Endothelial cell of umbilical vein (primary cell): ENCODE measurements at regions not wholly inside any gene's neighbourhood (a gene's known extent, or its start where the extent isn't known, plus 50 kb on each side); places are given as distances from the start of the nearest gene placed in this dataset.

Source experiments
- BruUV-seq: library from RNA; stranded (reverse); fragments of 400-500 nt; replicated peaks from 2 replicates; lab custom pipeline; 2021; lab: Mats Ljungman, UMichigan
- CTCF ChIA-PET: fragments of 300-600, 350-600 bp; sonication (Branson Sonifier 250); formaldehyde crosslinking; loops from one replicate; lab custom pipeline; 2021; ENCODE audit warnings: antibody characterized with exemption, inconsistent platforms; lab: Charles Lee
- POLR2A ChIA-PET: fragments of 300-600, 350-600 bp; sonication (Branson Sonifier 250); formaldehyde crosslinking; loops from one replicate; lab custom pipeline; 2021; ENCODE audit warnings: antibody characterized with exemption, inconsistent platforms; lab: Charles Lee
- DNase-seq: peaks from one replicate; pipeline ENCODE4 v3.0.0-alpha.2; 2011; ENCODE audit warnings: low read depth, low spot score
- FAIRE-seq: peaks from 2 replicates; lab custom pipeline; 2011; peaks lifted over from hg19 to GRCh38; lab: Jason Lieb, UNC
- H2AFZ ChIP-seq: 2 replicates; pipeline ENCODE4 v1.6.0; 2012; ENCODE audit warnings: low read depth, low read length, control low read depth, inconsistent platforms
- H3K27ac ChIP-seq: 2 replicates; pipeline ENCODE4 v1.5.1; 2011; ENCODE audit warnings: low read depth, mild to moderate bottlenecking, control low read depth, low read length, moderate library complexity; ENCODE audit not compliant: insufficient read depth
- H3K27me3 ChIP-seq, 2 experiments: 2 replicates each; pipeline versions ENCODE4 v1.6.0 to v1.6.1; 2011; ENCODE audit warnings: low read length in 2 of 2, mixed read lengths in 1 of 2; ENCODE audit not compliant: control insufficient read depth in 2 of 2, insufficient read depth in 2 of 2
- H3K36me3 ChIP-seq, 2 experiments: 2 replicates in 1 of 2; 3 replicates in 1 of 2; pipeline ENCODE4 v1.5.1; 2011; ENCODE audit warnings: low read length in 2 of 2, mild to moderate bottlenecking in 1 of 2, moderate library complexity in 1 of 2; ENCODE audit not compliant: control insufficient read depth in 2 of 2, insufficient read depth in 2 of 2; ENCODE audit errors: extremely low read depth in 1 of 2
- H3K4me1 ChIP-seq: 3 replicates; pipeline ENCODE4 v1.5.1; 2011; ENCODE audit warnings: mild to moderate bottlenecking, low read length; ENCODE audit not compliant: control insufficient read depth, insufficient read depth; ENCODE audit errors: extremely low read depth
- H3K4me2 ChIP-seq: 2 replicates; pipeline ENCODE4 v1.6.1; 2011; ENCODE audit warnings: low read length, control low read depth, mixed read lengths; ENCODE audit not compliant: insufficient read depth
- H3K4me3 ChIP-seq, 3 experiments: fragments of 200-600 bp in 1 of 3; sonication (generic), shearing (Covaris generic) in 1 of 3; replicated peaks in 1 of 3; 2 replicates each; pipeline ENCODE4 v1.5.1; 2011 to 2016; ENCODE audit warnings: control low read depth in 3 of 3, low read length in 3 of 3, mild to moderate bottlenecking in 2 of 3, inconsistent platforms in 1 of 3, low read depth in 1 of 3, moderate library complexity in 1 of 3; ENCODE audit not compliant: insufficient read depth in 1 of 3
- H3K79me2 ChIP-seq: 2 replicates; pipeline ENCODE4 v1.6.0; 2012; ENCODE audit warnings: low read length, inconsistent platforms; ENCODE audit not compliant: control insufficient read depth, insufficient read depth
- H3K9ac ChIP-seq: replicated peaks from 2 replicates; pipeline ENCODE3; 2011; ENCODE audit warnings: low read length, control low read depth; ENCODE audit not compliant: insufficient read depth; ENCODE audit errors: extremely low read depth
- H3K9me1 ChIP-seq: replicated peaks from 3 replicates; pipeline ENCODE4 v1.6.0; 2011; ENCODE audit warnings: mild to moderate bottlenecking, low read length; ENCODE audit not compliant: control insufficient read depth, insufficient read depth; ENCODE audit errors: extremely low read depth
- H3K9me3 ChIP-seq: replicated peaks from 2 replicates; pipeline ENCODE4 v1.5.1; 2012; ENCODE audit warnings: low read length, inconsistent platforms; ENCODE audit not compliant: control insufficient read depth, insufficient read depth
- H4K20me1 ChIP-seq: replicated peaks from 2 replicates; pipeline ENCODE3; 2011; ENCODE audit warnings: mild to moderate bottlenecking, low read length; ENCODE audit not compliant: control insufficient read depth, insufficient read depth; ENCODE audit errors: extremely low read depth
- CTCF ChIP-seq, 2 donors: IDR thresholded peaks; 1 replicate in 1 of 2; 2 replicates in 1 of 2; pipeline ENCODE4 v1.5.1; 2011; ENCODE audit warnings: low read length in 2 of 2, mild to moderate bottlenecking in 2 of 2, moderate library complexity in 2 of 2, control low read depth in 1 of 2, inconsistent platforms in 1 of 2, low read depth in 1 of 2; ENCODE audit not compliant: insufficient read depth in 1 of 2; ENCODE audit errors: extremely low read depth in 1 of 2
- EZH2 ChIP-seq: IDR thresholded peaks from 2 replicates; pipeline ENCODE4 v1.6.1; 2012; ENCODE audit warnings: borderline replicate concordance, low read depth, mild to moderate bottlenecking, moderate library complexity, low read length, inconsistent platforms; ENCODE audit not compliant: severe bottlenecking
- FOS ChIP-seq: IDR thresholded peaks from 2 replicates; pipeline ENCODE4 v1.6.1; 2011; ENCODE audit warnings: mild to moderate bottlenecking, low read length, moderate library complexity, borderline replicate concordance; ENCODE audit not compliant: insufficient read depth
- GATA2 ChIP-seq: IDR thresholded peaks from 2 replicates; pipeline ENCODE4 v1.7.0; 2011; ENCODE audit warnings: low read depth, mild to moderate bottlenecking, moderate library complexity, mixed read lengths, low read length; ENCODE audit not compliant: insufficient read length, insufficient read depth
- JUN ChIP-seq: IDR thresholded peaks from 2 replicates; pipeline ENCODE4 v1.6.1; 2011; ENCODE audit warnings: borderline replicate concordance, low read depth; ENCODE audit not compliant: insufficient read length, insufficient read depth
- MYC ChIP-seq: IDR thresholded peaks from one replicate; pipeline ENCODE4 v1.6.1; 2011; ENCODE audit warnings: mild to moderate bottlenecking, low read depth, low read length
- POLR2A ChIP-seq: IDR thresholded peaks from 2 replicates; pipeline ENCODE4 v1.6.1; 2012; ENCODE audit warnings: low read depth, mild to moderate bottlenecking, control low read depth, low read length
- POLR2AphosphoS5 ChIP-seq: IDR thresholded peaks from 2 replicates; pipeline ENCODE4 v1.6.1; 2012; ENCODE audit warnings: low read depth, mild to moderate bottlenecking, control low read depth, low read length, moderate library complexity; ENCODE audit not compliant: insufficient read depth
- dilution Hi-C: fragments of 300-500 bp; cut with MboI; formaldehyde crosslinking; loops from one replicate; pipeline ENCODE4 v1.15.0; 2019; ENCODE audit warnings: low sequenced_read_pairs; ENCODE audit not compliant: extremely low pct_ligation_motif_present
- intact Hi-C: fragments of 100-400 bp; cut with micrococcal nuclease; formaldehyde crosslinking; loops from one replicate; pipeline ENCODE4 v1.10.0; 2022
- TF ChIP-seq, protein P1 (sequence below): IDR thresholded peaks from 2 replicates; pipeline ENCODE4 v1.6.1; 2011; ENCODE audit not compliant: insufficient read depth, insufficient read length

GRCh38 chr5:115394531-115394930 is 98.1 kb upstream of the CCDC112 start:
- CTCF ChIA-PET: no interaction called here
- dilution Hi-C loops: no loop called here
- DNase-seq (no peak), FAIRE-seq (no peak)
- BruUV-seq: no TSS peak
- H3K36me3 ChIP-seq: no peaks in the 10 kb centered on the region
- H3K79me2 ChIP-seq: no peaks in the 10 kb centered on the region
- H3K9ac ChIP-seq: no peak overlapping the region
- no peaks in the 10 kb centered on the region for H3K4me1 ChIP-seq
- H3K4me2 ChIP-seq: no peak overlapping the region
- no peak overlapping the region for H2AFZ ChIP-seq
- H3K4me3 ChIP-seq: no peak overlapping the region
- TF ChIP-seq JUN: no peak
- no peak for TF ChIP-seq POLR2AphosphoS5
- TF ChIP-seq, protein P1, sequence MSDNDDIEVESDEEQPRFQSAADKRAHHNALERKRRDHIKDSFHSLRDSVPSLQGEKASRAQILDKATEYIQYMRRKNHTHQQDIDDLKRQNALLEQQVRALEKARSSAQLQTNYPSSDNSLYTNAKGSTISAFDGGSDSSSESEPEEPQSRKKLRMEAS: no peak
- no peak for TF ChIP-seq CTCF (IDR thresholded peaks at IDR 0.05; ENCODE audit: extremely low read depth in 1 of 2, insufficient read depth in 1 of 2, low read depth in 1 of 2, low read length in 2 of 2)
- no peak for TF ChIP-seq GATA2
- no peak for TF ChIP-seq POLR2A
- TF ChIP-seq EZH2: no peak
- no peak for TF ChIP-seq FOS
- TF ChIP-seq MYC: no peak
- intact Hi-C loops: no loop called here
- no peak overlapping the region for H3K27ac ChIP-seq
- no peaks in the 10 kb centered on the region for H3K9me3 ChIP-seq
- H4K20me1 ChIP-seq: no peaks in the 10 kb centered on the region
- no peaks in the 10 kb centered on the region for H3K9me1 ChIP-seq
- POLR2A ChIA-PET: no interaction called here
- H3K27me3 ChIP-seq: no peaks in the 10 kb centered on the region
